GM19240 (cell line): ENCODE measurements at regions not wholly inside any gene's neighbourhood (a gene's known extent, or its start where the extent isn't known, plus 50 kb on each side); places are given as distances from the start of the nearest gene placed in this dataset.

Experiments
- DNase-seq: peaks from one replicate; pipeline ENCODE4 v3.0.0; 2011; ENCODE audit warnings: low spot score; ENCODE audit not compliant: insufficient read length

DNA sequence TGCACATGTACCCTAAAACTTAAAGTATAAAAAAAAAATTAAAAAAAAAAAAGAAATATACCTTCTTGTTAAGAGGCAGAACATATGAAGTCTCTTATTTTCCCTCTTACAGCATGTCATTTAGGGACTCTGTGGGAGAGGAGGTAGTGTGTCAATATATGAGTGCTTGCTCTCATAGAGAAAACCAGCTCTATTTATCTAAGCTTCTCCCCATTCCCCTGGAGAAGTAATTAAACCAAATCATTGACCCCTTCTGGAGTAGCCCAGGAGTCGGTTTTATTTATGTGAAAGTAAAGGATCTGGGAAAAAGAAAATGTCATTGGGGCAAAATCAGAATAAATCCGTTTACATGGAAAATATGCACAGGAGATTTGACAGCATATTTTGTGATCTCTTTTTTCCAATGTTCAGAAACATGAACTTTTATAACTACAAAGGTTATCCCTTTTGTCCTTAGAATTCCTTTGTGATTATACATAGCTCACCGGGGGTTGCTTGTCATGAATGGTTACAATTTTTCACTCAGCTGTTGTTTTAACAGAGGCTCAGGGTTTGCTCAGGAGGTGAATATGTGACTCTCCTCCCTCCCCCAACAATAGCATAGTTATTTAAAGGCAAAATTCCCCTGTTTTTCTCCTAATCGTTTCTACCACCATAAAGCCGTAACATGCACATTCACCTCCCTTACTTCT is 114.5 kb upstream of the C1orf21 start:
- DNase-seq, result no peak

GRCh38 chr1:184276416-184276815 is 110.4 kb upstream of the C1orf21 start:
- DNase-seq, result no peak

GRCh38 chr1:184279911-184280458 is 106.8 kb upstream of the C1orf21 start:
- no peak for DNase-seq

DNA sequence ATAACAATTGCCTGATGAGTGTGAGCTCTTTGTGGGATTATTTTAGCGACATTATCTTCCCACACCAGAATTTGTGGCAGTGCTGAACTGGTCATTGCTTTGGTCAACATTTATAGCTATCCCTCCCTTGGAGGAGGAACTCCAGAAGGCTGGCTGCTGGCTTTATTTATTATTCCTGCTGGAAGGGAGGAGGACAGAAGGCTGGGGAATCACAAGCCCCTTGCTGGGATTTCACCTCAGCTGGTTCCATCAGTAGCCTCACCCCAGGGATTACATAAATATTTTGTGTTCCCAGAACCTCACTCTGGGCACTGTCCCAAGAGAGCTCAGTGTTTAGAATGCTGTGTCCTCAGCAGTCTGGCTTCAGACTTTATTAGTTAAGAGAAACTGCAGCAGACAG is 102.8 kb upstream of the C1orf21 start:
- no peak for DNase-seq

DNA sequence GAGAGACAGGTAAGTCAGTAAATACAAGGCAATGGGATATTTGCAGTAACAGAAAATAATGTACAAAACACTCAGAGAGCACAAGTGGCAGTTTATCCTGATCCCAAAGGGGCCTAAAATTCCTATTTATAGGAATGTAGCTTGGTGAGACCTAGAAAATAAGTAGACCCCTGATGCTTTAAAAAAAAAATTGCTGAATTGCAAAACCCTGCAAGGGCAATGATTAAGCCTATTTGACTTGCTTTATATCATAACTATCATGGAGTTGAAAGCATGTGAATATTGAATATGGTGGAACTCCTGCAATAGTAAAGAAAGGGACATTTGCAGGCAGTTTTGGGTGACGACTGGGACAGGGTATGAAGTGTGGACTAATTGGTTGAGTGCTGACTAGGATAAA is 101.9 kb upstream of the C1orf21 start:
- DNase-seq, result no peak

DNA sequence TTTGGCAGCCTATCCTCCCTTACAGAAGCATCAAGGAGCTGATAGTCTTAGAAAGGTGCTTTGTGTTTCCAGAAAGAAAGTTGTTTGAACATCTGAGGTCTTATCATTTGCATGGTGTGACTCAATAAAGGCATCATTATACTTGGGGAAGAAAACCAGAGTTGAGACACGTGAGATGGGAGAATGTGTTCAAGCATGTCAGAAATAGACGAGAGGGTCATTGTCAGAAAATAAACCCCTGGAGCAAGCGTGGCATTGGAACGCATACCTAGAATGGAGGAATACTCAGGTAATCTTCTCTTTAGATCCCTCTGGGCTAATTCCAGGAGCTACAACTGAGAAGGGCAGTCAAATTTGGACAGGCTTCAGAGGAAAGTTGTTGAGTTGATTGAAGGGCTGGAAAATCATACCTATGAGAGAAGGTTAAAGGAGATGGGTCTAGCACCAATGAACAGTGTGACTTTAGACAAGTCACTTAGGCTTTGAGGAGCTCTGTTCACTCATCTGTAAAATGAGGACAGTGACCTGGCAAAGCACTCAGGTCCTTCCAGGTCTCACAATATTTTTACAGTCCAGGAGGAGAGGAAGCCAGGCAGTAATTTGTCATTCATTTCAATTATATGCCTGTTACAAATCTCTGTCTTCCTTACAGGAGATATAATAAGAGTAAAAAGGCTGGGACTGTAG is 101.3 kb upstream of the C1orf21 start:
- no peak for DNase-seq

- no peak for DNase-seq
These were observed 99.8 kb upstream of the C1orf21 start for GRCh38 chr1:184287001-184287400.

DNA sequence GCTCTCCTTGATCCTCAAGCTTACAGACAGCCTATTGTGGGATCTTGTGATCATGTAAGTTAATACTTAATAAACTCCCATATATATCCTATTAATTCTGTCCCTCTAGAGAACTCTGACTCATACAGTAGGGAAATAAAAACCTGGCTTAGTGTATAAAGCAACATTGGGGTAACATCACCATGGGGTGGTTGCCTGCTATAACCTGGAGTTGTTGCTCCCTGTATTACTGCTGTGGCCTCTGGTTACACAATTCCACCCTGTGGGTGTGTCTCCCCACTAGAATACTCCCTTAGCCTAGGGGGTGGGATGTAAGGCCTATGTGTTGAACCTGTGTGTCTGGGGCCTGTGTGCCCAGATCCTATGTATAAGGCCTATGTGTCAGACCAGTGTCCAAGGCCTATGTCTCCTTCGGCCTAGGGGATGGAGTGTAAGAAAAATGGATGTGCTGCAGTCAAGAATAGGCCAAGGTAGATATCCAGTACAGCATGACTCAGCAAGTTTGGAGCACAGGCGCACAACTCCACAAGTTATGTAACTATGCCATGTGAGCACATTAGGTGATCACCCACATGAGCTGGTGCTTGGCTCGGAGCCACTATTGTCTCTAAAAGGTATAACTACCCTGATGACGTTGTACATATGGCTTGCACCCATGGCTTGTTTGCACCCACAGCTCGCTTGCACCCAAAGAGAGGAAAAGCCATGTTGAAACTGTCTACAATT is 96.8 kb upstream of the C1orf21 start:
- no peak for DNase-seq

- DNase-seq, result no peak
These were observed 95.1 kb upstream of the C1orf21 start for GRCh38 chr1:184291701-184292100.

GRCh38 chr1:184292101-184292500 is 94.7 kb upstream of the C1orf21 start:
- no peak for DNase-seq

GRCh38 chr1:184294101-184294500 is 92.7 kb upstream of the C1orf21 start:
- DNase-seq, result no peak

GRCh38 chr1:184296466-184297243 is 90.2 kb upstream of the C1orf21 start:
- DNase-seq, result no peak

DNA sequence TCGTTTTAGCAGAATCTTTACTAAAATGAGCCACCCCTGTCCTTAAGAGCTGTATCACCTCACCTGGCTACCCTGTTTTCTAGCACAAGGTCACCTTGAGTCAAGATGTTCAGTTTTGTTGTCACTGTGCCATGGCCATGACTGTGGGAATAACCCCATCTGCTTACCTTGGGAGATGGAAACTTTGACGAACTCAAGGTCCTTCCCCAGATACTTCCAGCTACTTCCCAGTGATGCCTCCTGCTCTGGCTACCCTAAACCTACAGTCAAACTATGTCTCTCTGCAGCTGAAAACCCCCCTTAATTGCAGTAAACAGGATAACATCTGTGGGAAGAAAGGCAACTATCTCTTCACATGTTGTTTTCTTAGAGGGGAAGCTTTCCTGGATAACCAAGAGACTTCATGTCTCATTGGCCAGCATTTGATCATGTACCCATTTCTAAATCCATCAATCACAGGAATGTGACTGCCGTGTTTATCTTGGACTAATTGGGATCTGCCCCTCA is 89.5 kb upstream of the C1orf21 start:
- no peak for DNase-seq

- DNase-seq, result no peak
These were observed 88.1 kb upstream of the C1orf21 start for GRCh38 chr1:184298440-184299405.

DNA sequence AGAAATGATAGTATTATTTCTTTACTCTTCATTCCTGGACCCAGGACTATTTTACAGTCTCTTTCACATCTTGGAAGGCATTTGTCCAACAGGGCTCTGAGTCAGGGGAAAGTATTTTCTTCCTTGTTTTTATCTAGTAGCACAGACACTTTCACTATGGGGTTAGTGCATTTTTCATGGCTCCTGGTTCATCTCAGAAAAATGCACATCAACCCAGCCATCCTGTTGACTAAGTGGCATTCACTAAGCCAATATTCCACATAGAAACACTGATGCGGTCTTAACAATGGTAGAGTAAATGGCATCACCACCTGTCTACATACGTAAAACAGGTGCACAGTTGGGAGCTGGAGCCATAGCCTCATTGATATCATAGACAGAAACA is 87.4 kb upstream of the C1orf21 start:
- DNase-seq, result no peak

DNA sequence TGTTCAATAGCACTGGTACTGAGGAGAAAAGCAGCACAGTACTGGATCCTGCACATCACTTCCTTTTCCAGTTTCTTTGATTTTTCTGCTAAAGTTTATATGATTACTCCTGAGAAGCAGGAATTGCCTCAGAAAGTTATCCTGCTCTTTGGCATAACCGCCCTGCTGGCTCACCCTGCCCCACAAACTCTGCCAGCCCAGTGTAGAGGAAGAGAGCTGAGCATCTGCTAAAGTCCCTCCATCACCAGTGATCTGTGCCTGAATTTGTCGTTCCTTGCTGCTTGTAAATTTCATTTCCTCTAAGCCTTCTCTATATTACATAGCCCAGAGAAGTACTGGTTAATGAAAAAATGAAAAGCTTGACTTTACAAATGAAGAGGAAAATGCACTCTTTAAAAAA is 87.0 kb upstream of the C1orf21 start:
- no peak for DNase-seq

GRCh38 chr1:184300446-184300845 is 86.4 kb upstream of the C1orf21 start:
- DNase-seq, result no peak

DNA sequence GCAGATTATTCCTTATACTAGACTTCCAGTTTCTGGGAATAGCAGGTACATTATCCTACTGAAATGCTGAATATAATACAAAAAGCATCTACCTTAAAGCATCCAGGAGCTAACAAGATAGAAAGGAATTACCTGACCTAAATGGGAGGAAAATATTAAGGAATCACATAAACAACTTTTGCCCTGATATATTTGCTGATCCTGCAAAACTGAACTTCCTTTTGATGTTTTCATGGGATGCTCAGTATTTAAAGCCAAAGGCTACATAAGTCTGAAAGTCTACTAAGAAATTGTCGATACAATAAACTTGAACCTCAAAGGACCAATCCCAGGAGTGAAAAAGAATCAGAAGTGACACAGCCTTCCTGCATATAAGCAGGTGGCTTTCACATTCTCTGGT is 85.6 kb upstream of the C1orf21 start:
- DNase-seq, result no peak

DNA sequence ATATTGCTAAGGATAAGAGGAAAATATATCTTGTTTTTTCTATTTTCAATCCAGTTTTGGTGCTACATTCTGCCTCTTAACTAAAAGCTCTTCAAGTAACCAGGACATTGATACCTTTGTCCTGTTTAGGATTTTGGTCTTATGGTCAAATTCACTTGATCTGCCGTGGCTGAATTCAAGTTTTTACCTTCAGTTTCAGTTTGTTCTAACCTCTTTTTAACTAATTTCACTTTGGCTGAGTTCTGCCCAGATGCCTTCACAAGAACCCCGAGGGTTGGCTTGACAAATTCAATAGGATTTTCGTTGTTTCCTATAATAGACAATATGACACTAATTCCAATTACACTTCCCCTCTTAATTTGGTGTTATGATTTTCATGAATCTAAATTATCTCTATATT is 84.5 kb upstream of the C1orf21 start:
- DNase-seq, result no peak

- DNase-seq, result no peak
These were observed 76.5 kb upstream of the C1orf21 start for GRCh38 chr1:184310157-184310819.
